IPS-18a (cell line): ENCODE measurements at regions not wholly inside any gene's neighbourhood (a gene's known extent, or its start where the extent isn't known, plus 50 kb on each side); places are given as distances from the start of the nearest gene placed in this dataset.
"Not testable (repeated sequence)": the region's sequence is repeated elsewhere in the genome, so short reads cannot be mapped to it uniquely, and the experiment has no call there.

Source experiments
- H3K27ac ChIP-seq: one replicate; pipeline ENCODE4 v1.5.1; 2013; ENCODE audit warnings: low read length
- H3K27me3 ChIP-seq: one replicate; pipeline ENCODE4 v1.6.1; 2013; ENCODE audit warnings: mild to moderate bottlenecking, low read length; ENCODE audit not compliant: control insufficient read depth, insufficient read depth
- H3K36me3 ChIP-seq: one replicate; pipeline ENCODE4 v1.6.1; 2013; ENCODE audit warnings: low read depth, low read length; ENCODE audit not compliant: control insufficient read depth
- H3K4me1 ChIP-seq: one replicate; pipeline ENCODE4 v1.6.1; 2013; ENCODE audit warnings: low read depth, low read length; ENCODE audit not compliant: control insufficient read depth
- H3K4me3 ChIP-seq: one replicate; pipeline ENCODE4 v1.5.1; 2013; ENCODE audit warnings: low read length
- H3K9ac ChIP-seq: one replicate; pipeline ENCODE4 v1.6.1; 2013; ENCODE audit warnings: mild to moderate bottlenecking, low read length, moderate library complexity
- H3K9me3 ChIP-seq: one replicate; pipeline ENCODE4 v1.6.1; 2013; ENCODE audit warnings: low read depth, low read length; ENCODE audit not compliant: control insufficient read depth

DNA sequence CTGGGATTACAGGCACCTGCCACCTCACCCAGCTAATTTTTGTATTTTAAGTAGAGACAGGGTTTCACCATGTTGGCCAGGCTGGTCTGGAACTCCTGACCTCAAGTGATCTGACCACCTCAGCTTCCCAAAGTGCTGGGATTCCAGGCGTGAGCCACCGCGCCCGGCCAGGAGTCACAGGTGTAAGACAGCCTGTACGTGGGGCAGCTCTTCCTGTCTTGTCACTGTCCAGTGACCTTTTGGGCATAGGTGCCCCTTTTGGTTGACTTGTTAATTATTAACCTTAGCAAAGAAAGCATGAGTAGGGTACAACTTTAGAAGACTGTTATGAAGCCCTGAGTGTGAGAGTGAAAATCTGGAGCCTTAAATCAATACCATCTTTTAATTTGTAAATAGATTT, 703.7 kb upstream of the SOX11 start:
- H3K4me1 ChIP-seq, H3K9ac ChIP-seq, H3K4me3 ChIP-seq, H3K36me3 ChIP-seq, H3K27ac ChIP-seq, H3K27me3 ChIP-seq, H3K9me3 ChIP-seq: not testable (repeated sequence)

DNA sequence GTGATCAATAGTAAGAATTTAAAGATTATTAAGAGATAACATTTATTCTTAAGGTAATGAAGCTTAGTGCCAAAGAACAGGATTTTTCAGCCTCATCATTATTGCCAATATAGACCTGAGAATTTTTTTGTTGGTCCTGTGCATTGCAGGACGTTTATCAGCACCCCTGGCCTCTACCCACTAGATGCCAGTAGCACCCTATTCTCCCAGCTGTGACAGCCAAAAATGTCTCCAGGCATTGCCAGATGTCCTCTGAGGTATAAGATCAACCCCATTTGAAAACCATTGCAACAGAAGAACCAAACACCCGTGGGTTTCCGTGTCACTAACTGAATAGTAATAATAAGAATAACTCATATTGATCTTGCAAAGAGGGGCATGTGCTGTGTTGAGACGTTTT, 700.0 kb upstream of the SOX11 start:
- Histone ChIP-seq H3K36me3 (no peaks in the 10 kb centered on the region), H3K27ac (no peak overlapping the region), H3K9me3 (no peaks in the 10 kb centered on the region), H3K27me3 (no peaks in the 10 kb centered on the region), H3K9ac (no peak overlapping the region), H3K4me1 (peaks cover 9% of the 10 kb centered on the region), H3K4me3 (no peak overlapping the region)

DNA sequence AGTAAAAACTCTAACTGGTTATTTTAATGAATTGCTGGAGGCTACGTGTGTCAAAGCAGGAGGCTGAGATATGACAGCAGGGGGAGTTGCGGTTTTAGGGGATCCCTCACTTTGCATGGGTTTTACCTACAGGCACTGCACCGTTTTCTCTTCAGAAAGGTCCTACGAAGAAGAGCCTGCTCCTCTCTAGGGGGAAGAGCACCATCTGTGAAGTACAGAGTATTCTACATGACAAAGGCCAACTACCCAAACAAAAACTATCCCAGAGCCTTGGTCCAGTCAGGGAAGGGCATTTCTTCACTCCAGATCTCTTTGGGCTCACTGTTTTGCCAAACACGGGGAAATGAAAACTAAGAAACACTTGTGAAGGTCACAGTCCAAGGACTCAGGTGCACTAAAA, 696.7 kb upstream of the SOX11 start:
- Histone ChIP-seq H3K9me3 (no peaks in the 10 kb centered on the region), H3K4me3 (no peak overlapping the region), H3K9ac (no peak overlapping the region), H3K27me3 (no peaks in the 10 kb centered on the region), H3K36me3 (no peaks in the 10 kb centered on the region), H3K27ac (no peak overlapping the region), H3K4me1 (peaks cover 9% of the 10 kb centered on the region)

DNA sequence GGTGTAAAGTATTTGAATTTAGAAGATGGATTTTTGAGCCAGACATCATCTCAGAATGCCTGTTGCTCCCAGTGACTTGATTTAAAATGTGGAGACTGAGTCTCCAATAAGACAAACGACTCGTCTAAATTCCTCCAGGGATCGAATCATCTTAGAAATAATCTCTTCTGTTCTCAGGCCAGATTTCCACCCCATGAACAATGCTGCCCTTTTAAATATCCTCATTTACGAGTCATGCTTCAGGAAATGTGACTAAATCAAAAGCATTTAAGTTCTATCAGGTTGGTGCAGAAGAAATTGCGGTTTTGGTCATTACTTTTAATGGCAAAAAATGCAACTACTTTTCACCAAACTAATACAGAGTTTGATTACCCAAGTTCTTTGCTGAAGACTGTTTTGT, 684.6 kb upstream of the SOX11 start:
- Histone ChIP-seq H3K36me3 (no peaks in the 10 kb centered on the region), H3K27ac (no peak overlapping the region), H3K4me3 (no peak overlapping the region), H3K4me1 (peaks cover 12% of the 10 kb centered on the region), H3K9me3 (no peaks in the 10 kb centered on the region), H3K27me3 (no peaks in the 10 kb centered on the region), H3K9ac (no peak overlapping the region)

DNA sequence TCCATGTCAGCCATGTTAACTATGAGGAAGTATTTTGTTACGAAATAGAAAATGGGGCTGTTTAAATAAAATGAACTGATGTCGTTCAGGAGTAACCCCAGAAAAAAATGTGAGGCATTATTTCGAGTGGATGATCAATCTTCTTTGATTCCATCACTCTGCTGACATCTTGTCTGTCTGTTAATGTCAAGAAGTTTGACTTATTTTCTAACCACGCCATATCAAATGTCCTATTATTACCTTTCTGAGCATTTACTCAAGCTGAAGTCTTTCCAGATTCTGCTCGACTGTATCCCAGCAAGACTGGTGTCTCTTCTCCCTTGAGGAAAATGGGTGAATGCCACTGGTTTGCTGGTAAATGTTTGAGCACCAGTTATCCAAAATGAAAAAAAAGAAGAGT, 672.9 kb upstream of the SOX11 start:
- no peak overlapping the region for H3K4me3 ChIP-seq
- H3K9ac ChIP-seq, result no peak overlapping the region
- H3K36me3 ChIP-seq, result no peaks in the 10 kb centered on the region
- no peaks in the 10 kb centered on the region for H3K27me3 ChIP-seq
- H3K9me3 ChIP-seq, result peaks cover 7% of the 10 kb centered on the region
- no peak overlapping the region for H3K27ac ChIP-seq
- H3K4me1 ChIP-seq, result no peaks in the 10 kb centered on the region

DNA sequence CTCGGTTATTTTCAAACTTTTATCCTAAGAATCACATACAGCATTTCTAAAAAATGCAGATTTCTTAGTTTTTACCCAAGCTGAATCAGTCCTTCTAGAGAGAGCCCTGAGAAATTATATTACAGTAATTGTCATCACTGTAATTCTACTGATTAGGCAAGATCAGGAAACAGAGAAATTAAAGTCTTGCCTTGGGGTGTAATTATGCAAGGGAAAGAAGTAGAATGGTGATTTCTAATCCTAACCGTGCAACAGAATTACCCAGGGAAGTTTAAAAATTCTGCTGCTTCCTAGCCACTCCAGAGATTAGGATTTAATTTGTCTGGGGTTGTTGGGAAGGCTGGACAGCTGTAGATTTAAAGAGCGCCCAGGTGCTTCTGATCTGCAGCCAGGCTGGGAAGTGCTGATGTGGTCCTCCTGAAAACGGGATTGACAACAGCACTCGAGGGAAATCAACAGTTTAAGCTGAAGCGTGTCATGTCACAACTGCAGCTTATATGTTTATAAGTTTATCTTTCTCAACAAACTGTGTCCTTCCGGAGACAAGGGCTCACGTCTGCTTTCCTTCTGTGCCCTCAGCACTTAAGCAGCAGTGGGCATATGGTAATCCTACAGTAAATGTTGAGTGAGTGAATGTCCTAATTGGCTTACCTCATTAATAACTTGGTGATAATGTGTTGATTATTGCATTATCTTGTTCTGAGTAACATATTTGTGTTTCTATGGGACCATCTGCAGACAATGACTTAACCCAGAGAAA, 671.9 kb upstream of the SOX11 start:
- Histone ChIP-seq H3K27me3 (no peaks in the 10 kb centered on the region), H3K4me1 (no peaks in the 10 kb centered on the region), H3K9me3 (peaks cover 7% of the 10 kb centered on the region), H3K27ac (no peak overlapping the region), H3K36me3 (no peaks in the 10 kb centered on the region), H3K4me3 (no peak overlapping the region), H3K9ac (no peak overlapping the region)

DNA sequence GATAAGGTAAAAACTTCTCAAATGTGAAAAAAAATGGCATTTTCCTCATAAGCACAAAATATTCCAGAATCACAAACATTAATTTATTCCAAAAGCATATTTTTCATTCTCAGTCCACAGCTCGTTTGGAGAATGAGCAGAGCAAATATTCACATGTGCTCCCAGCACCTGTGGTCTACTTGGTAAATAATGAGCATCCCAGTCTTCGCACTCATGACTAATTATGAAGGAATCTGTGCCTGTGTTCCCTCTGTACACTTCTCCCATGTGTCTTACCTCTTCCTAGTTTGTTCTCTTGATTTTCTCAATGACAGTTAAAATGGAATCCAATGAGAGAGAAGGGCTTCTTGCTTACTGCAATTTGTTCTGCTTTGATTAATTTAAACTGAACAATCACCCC, 671.0 kb upstream of the SOX11 start:
- no peak overlapping the region for H3K9ac ChIP-seq
- H3K9me3 ChIP-seq, result peaks cover 7% of the 10 kb centered on the region
- H3K4me1 ChIP-seq, result no peaks in the 10 kb centered on the region
- H3K36me3 ChIP-seq, result no peaks in the 10 kb centered on the region
- H3K27me3 ChIP-seq, result no peaks in the 10 kb centered on the region
- H3K4me3 ChIP-seq, result no peak overlapping the region
- no peak overlapping the region for H3K27ac ChIP-seq

DNA sequence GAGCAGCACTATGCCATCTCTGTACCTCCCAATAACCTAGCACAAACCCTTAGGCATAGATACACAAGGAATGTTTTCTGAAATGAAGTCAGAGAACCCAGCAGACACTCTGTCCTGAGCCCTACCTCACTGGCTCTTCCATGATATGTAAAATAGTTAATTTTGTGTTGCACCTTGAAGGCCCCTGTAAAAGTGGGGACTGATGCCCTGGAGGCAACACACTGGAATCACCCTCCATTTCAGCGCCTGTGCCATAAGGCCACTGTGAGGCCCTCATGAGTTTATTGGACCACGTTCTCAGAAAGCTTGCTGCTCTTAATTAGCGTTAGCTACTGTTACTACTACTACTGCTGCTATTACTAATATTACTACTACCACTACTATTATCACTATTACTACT, 670.1 kb upstream of the SOX11 start:
- no peaks in the 10 kb centered on the region for H3K27me3 ChIP-seq
- H3K4me3 ChIP-seq, result no peak overlapping the region
- H3K4me1 ChIP-seq, result no peaks in the 10 kb centered on the region
- H3K36me3 ChIP-seq, result no peaks in the 10 kb centered on the region
- H3K27ac ChIP-seq, result no peak overlapping the region
- peaks cover 7% of the 10 kb centered on the region for H3K9me3 ChIP-seq
- H3K9ac ChIP-seq, result no peak overlapping the region

DNA sequence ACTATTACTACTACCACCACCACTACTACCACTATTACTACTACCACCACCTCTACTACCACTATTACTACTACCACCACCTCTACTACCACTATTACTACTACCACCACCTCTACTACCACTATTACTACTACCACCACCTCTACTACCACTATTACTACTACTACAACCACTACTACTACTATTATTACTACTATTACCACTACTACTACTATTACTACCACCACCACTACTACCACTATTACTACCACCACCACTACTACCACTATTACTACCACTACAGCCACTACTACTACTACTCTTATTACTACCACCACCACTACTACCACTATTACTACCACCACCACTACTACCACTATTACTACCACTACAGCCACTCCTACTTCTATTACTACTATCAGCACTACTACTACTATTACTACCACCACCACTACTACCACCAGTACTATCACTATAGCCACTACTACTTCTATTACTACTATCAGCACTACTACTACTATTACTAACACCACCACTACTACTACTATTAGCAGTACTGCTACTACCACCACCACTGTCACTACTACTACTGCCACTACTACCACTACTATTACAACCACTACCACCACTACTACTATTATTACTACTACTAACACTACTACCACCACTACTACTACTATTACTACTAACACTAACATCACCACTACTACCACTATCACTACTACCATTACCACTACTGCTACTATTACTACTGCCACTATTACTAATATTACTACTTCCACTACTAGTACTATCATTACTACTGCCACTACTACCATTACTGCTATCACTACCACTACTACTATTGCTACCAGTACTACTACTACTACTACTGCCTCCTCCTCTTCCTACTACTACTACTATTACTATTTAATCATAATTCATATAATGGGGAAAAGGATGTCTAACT, 669.2 kb upstream of the SOX11 start:
- not testable (repeated sequence) for H3K4me3 ChIP-seq, H3K4me1 ChIP-seq, H3K9me3 ChIP-seq, H3K36me3 ChIP-seq, H3K27me3 ChIP-seq, H3K27ac ChIP-seq, H3K9ac ChIP-seq

DNA sequence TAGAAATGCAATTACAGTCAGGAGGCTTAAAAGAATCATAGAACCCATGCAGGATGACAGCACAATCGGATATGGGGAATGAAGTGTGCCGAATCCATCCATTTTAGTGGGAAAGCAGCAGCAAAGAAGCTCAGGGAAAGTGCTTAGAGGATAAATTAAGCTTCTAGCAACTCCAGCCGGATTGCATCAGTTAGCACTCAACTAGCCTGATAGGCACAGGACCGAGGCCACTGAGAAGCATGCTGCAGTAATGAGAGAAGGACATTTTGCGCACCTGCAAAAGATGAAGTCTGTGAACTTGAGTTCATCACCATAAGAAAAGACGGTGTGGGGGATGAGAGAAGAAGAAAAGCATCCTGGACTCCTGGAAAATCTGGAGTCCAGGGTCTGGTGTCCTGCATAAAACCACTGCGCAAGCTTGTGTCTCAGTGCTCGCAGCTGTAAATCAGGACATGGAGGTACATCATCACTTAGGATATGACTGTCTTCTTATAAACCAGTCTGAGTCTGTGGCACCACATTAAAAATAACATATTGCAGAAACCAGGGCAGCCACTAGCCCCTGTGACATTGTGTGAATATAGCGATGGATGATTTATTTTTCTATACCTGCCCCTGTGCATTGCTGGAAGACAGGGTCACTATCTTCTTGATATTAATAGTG, 665.5 kb upstream of the SOX11 start:
- H3K27me3 ChIP-seq, result no peaks in the 10 kb centered on the region
- H3K36me3 ChIP-seq, result no peaks in the 10 kb centered on the region
- no peak overlapping the region for H3K27ac ChIP-seq
- H3K4me1 ChIP-seq, result no peaks in the 10 kb centered on the region
- no peak overlapping the region for H3K4me3 ChIP-seq
- H3K9me3 ChIP-seq, result peaks cover 7% of the 10 kb centered on the region
- H3K9ac ChIP-seq, result no peak overlapping the region

DNA sequence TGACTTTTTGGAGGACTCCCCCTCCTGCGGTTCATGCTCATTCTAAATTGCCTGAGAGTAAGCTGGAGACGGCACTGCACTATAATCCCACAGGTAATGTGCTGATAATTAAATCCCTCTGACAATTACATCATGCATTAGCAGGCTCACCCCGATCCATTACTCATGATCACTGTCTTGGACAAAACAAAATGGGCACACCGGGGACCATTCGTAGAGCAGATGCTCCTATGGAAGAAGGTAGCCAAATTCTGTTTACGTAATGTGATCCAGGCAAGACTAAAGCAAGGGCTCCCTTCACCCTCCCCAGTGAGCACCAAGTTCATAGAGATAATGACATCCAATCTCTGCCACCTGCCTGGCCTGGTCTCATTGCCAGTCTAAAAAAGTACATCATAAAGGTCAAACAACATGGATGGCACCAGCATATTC, 657.1 kb upstream of the SOX11 start:
- Histone ChIP-seq H3K36me3 (no peaks in the 10 kb centered on the region), H3K4me3 (no peak overlapping the region), H3K27me3 (no peaks in the 10 kb centered on the region), H3K9me3 (no peaks in the 10 kb centered on the region), H3K4me1 (no peaks in the 10 kb centered on the region), H3K9ac (no peak overlapping the region), H3K27ac (no peak overlapping the region)
